ENCODE measurements at regions not wholly inside any gene's neighbourhood (a gene's known extent, or its start where the extent isn't known, plus 50 kb on each side); places are given as distances from the start of the nearest gene placed in this dataset.

GRCh38 chr22:22125028-22125578 lies 119.5 kb upstream of the VPREB1 start:
- no peaks in the 10 kb centered on the region for H3K4me1 ChIP-seq (ENCODE audit: insufficient read depth, low read length)

GRCh38 chr22:22124374-22124773 lies 120.2 kb upstream of the VPREB1 start:
- Histone ChIP-seq H3K27ac (ENCODE audit: low read depth, low read length) (no peak overlapping the region), H3K27me3 (ENCODE audit: insufficient read depth, low read length, poor library complexity, severe bottlenecking) (peaks cover under 1% of the 10 kb centered on the region), H3K36me3 (ENCODE audit: insufficient read depth, low read length) (no peaks in the 10 kb centered on the region), H3K4me3 (ENCODE audit: low read length) (no peak overlapping the region), H3K4me1 (ENCODE audit: insufficient read depth, low read length) (no peaks in the 10 kb centered on the region), H3K9me3 (ENCODE audit: low read length) (no peaks in the 10 kb centered on the region)
- ChIA-PET POLR2A (no interaction called here), CTCF (no interaction called here)
- Mint-ChIP-seq H3K4me1 (no peaks in the 10 kb centered on the region), H3K4me3 (no peak overlapping the region), H3K9me3 (no peaks in the 10 kb centered on the region), H3K27me3 (peaks cover 8 to 23% of the 10 kb centered on the region in 2 donors), H3K36me3 (no peaks in the 10 kb centered on the region), H3K27ac (no peak overlapping the region)
- DNase-seq: no peak

More at GRCh38 chr22:22125028-22125578, 119.5 kb upstream of the VPREB1 start:
- Mint-ChIP-seq H3K36me3 (no peaks in the 10 kb centered on the region), H3K4me3 (no peak overlapping the region), H3K4me1 (no peaks in the 10 kb centered on the region), H3K27me3 (peaks cover 4 to 22% of the 10 kb centered on the region in 2 donors), H3K9me3 (no peaks in the 10 kb centered on the region), H3K27ac (no peak overlapping the region)
- ChIA-PET POLR2A (no interaction called here), CTCF (no interaction called here)
- no peaks in the 10 kb centered on the region for H3K27me3 ChIP-seq (ENCODE audit: insufficient read depth, low read length, poor library complexity, severe bottlenecking)
- no peak overlapping the region for H3K27ac ChIP-seq (ENCODE audit: low read depth, low read length)
- no peaks in the 10 kb centered on the region for H3K9me3 ChIP-seq (ENCODE audit: low read length)
- no peaks in the 10 kb centered on the region for H3K36me3 ChIP-seq (ENCODE audit: insufficient read depth, low read length)
- DNase-seq: no peak
- H3K4me3 ChIP-seq (ENCODE audit: low read length): no peak overlapping the region

GRCh38 chr22:22123960-22124278 lies 120.7 kb upstream of the VPREB1 start:
- H3K36me3 ChIP-seq (ENCODE audit: insufficient read depth, low read length): no peaks in the 10 kb centered on the region
- Mint-ChIP-seq H3K27ac (no peak overlapping the region), H3K27me3 (peaks cover 10 to 28% of the 10 kb centered on the region in 2 donors), H3K9me3 (no peaks in the 10 kb centered on the region), H3K4me1 (no peaks in the 10 kb centered on the region), H3K36me3 (no peaks in the 10 kb centered on the region), H3K4me3 (no peak overlapping the region)
- H3K4me1 ChIP-seq (ENCODE audit: insufficient read depth, low read length): no peaks in the 10 kb centered on the region
- no peak for DNase-seq
- no peaks in the 10 kb centered on the region for H3K9me3 ChIP-seq (ENCODE audit: low read length)
- no peak overlapping the region for H3K4me3 ChIP-seq (ENCODE audit: low read length)
- H3K27me3 ChIP-seq (ENCODE audit: insufficient read depth, low read length, poor library complexity, severe bottlenecking): peaks cover 4% of the 10 kb centered on the region
- CTCF ChIA-PET: no interaction called here
- POLR2A ChIA-PET: no interaction called here
- no peak overlapping the region for H3K27ac ChIP-seq (ENCODE audit: low read depth, low read length)

- no peak overlapping the region for H3K4me3 Mint-ChIP-seq
- CTCF ChIA-PET: no interaction called here
- Histone ChIP-seq H3K9me3 (ENCODE audit: low read length) (no peaks in the 10 kb centered on the region), H3K4me3 (ENCODE audit: low read length) (no peak overlapping the region), H3K4me1 (ENCODE audit: insufficient read depth, low read length) (no peaks in the 10 kb centered on the region), H3K27me3 (ENCODE audit: insufficient read depth, low read length, poor library complexity, severe bottlenecking) (peaks cover 4% of the 10 kb centered on the region), H3K27ac (ENCODE audit: low read depth, low read length) (no peak overlapping the region), H3K36me3 (ENCODE audit: insufficient read depth, low read length) (no peaks in the 10 kb centered on the region)
- POLR2A ChIA-PET: no interaction called here
- H3K27me3 Mint-ChIP-seq: peaks cover 13 to 30% of the 10 kb centered on the region in 2 donors
- no peak overlapping the region for H3K27ac Mint-ChIP-seq
- no peak for DNase-seq
- no peaks in the 10 kb centered on the region for H3K36me3 Mint-ChIP-seq
- H3K9me3 Mint-ChIP-seq: no peaks in the 10 kb centered on the region
- H3K4me1 Mint-ChIP-seq: peaks cover 0 to 2% (median 2%) of the 10 kb centered on the region in 3 donors
Measured at GRCh38 chr22:22123118-22123959, 121.2 kb upstream of the VPREB1 start.

- ChIA-PET POLR2A (no interaction called here), CTCF (no interaction called here)
- Mint-ChIP-seq H3K27ac (no peak overlapping the region), H3K4me3 (no peak overlapping the region), H3K27me3 (peaks cover 15 to 31% of the 10 kb centered on the region in 2 donors), H3K36me3 (no peaks in the 10 kb centered on the region), H3K9me3 (no peaks in the 10 kb centered on the region), H3K4me1 (peaks cover 0 to 5% (median 4%) of the 10 kb centered on the region in 3 donors)
- DNase-seq: no peak
- no peaks in the 10 kb centered on the region for H3K36me3 ChIP-seq (ENCODE audit: insufficient read depth, low read length)
- peaks cover 4% of the 10 kb centered on the region for H3K27me3 ChIP-seq (ENCODE audit: insufficient read depth, low read length, poor library complexity, severe bottlenecking)
- no peaks in the 10 kb centered on the region for H3K9me3 ChIP-seq (ENCODE audit: low read length)
- no peak overlapping the region for H3K4me3 ChIP-seq (ENCODE audit: low read length)
- no peak overlapping the region for H3K27ac ChIP-seq (ENCODE audit: low read depth, low read length)
- H3K4me1 ChIP-seq (ENCODE audit: insufficient read depth, low read length): no peaks in the 10 kb centered on the region
Measured at GRCh38 chr22:22122348-22123117, 122.1 kb upstream of the VPREB1 start.

- Histone ChIP-seq H3K27me3 (ENCODE audit: insufficient read depth, low read length, poor library complexity, severe bottlenecking) (peaks cover 4% of the 10 kb centered on the region), H3K4me1 (ENCODE audit: insufficient read depth, low read length) (no peaks in the 10 kb centered on the region), H3K9me3 (ENCODE audit: low read length) (no peaks in the 10 kb centered on the region), H3K4me3 (ENCODE audit: low read length) (no peak overlapping the region), H3K27ac (ENCODE audit: low read depth, low read length) (no peak overlapping the region), H3K36me3 (ENCODE audit: insufficient read depth, low read length) (no peaks in the 10 kb centered on the region)
- Mint-ChIP-seq H3K4me1 (peaks cover 0 to 5% (median 4%) of the 10 kb centered on the region in 3 donors), H3K27ac (no peak overlapping the region), H3K36me3 (no peaks in the 10 kb centered on the region), H3K27me3 (peaks cover 15 to 31% of the 10 kb centered on the region in 2 donors), H3K4me3 (no peak overlapping the region), H3K9me3 (no peaks in the 10 kb centered on the region)
- ChIA-PET CTCF (no interaction called here), POLR2A (no interaction called here)
- no peak for DNase-seq
Measured at GRCh38 chr22:22121445-22121844, 123.1 kb upstream of the VPREB1 start.

- ChIA-PET CTCF (no interaction called here), POLR2A (no interaction called here)
- peaks cover 0 to 5% (median 4%) of the 10 kb centered on the region in 3 donors for H3K4me1 Mint-ChIP-seq
- peaks cover 15 to 31% of the 10 kb centered on the region in 2 donors for H3K27me3 Mint-ChIP-seq
- DNase-seq: no peak
- H3K27ac Mint-ChIP-seq: no peak overlapping the region
- H3K9me3 Mint-ChIP-seq: no peaks in the 10 kb centered on the region
- H3K9me3 ChIP-seq (ENCODE audit: low read length): no peaks in the 10 kb centered on the region
- H3K4me3 ChIP-seq (ENCODE audit: low read length): no peak overlapping the region
- no peaks in the 10 kb centered on the region for H3K4me1 ChIP-seq (ENCODE audit: insufficient read depth, low read length)
- H3K36me3 ChIP-seq (ENCODE audit: insufficient read depth, low read length): no peaks in the 10 kb centered on the region
- no peak overlapping the region for H3K4me3 Mint-ChIP-seq
- no peak overlapping the region for H3K27ac ChIP-seq (ENCODE audit: low read depth, low read length)
- peaks cover 4% of the 10 kb centered on the region for H3K27me3 ChIP-seq (ENCODE audit: insufficient read depth, low read length, poor library complexity, severe bottlenecking)
- no peaks in the 10 kb centered on the region for H3K36me3 Mint-ChIP-seq
Measured at GRCh38 chr22:22120160-22120559, 124.4 kb upstream of the VPREB1 start.

GRCh38 chr22:22118987-22119386 lies 125.6 kb upstream of the VPREB1 start:
- CTCF ChIA-PET: interaction anchor here (0.8 kb wide), 1 partner anchor 8 kb away, joined by 5 read pairs; no protein-coding TSS in a partner anchor

More at GRCh38 chr22:22118987-22119386, 125.6 kb upstream of the VPREB1 start:
- no peak overlapping the region for H3K27ac ChIP-seq (ENCODE audit: low read depth, low read length)
- H3K36me3 Mint-ChIP-seq: no peaks in the 10 kb centered on the region
- H3K27me3 Mint-ChIP-seq: peaks cover 14 to 26% of the 10 kb centered on the region in 2 donors
- H3K27ac Mint-ChIP-seq: no peak overlapping the region
- no peaks in the 10 kb centered on the region for H3K9me3 Mint-ChIP-seq
- H3K4me1 Mint-ChIP-seq: peaks cover 0 to 5% (median 4%) of the 10 kb centered on the region in 3 donors
- no peak for DNase-seq
- H3K36me3 ChIP-seq (ENCODE audit: insufficient read depth, low read length): no peaks in the 10 kb centered on the region
- no peak overlapping the region for H3K4me3 Mint-ChIP-seq
- no peaks in the 10 kb centered on the region for H3K9me3 ChIP-seq (ENCODE audit: low read length)
- no peaks in the 10 kb centered on the region for H3K4me1 ChIP-seq (ENCODE audit: insufficient read depth, low read length)
- H3K4me3 ChIP-seq (ENCODE audit: low read length): no peak overlapping the region
- H3K27me3 ChIP-seq (ENCODE audit: insufficient read depth, low read length, poor library complexity, severe bottlenecking): peaks cover 4% of the 10 kb centered on the region
- POLR2A ChIA-PET: no interaction called here
